HG02759 (cell line): ENCODE measurements at regions not wholly inside any gene's neighbourhood (a gene's known extent, or its start where the extent isn't known, plus 50 kb on each side); places are given as distances from the start of the nearest gene placed in this dataset.
"Not testable (repeated sequence)": the region's sequence is repeated elsewhere in the genome, so short reads cannot be mapped to it uniquely, and the experiment has no call there.

ENCODE experiments used
- ATAC-seq: cut with Tn5 transposase; IDR thresholded peaks from one replicate; pipeline ENCODE4 v1.9.1; 2021; ENCODE audit warnings: mild to moderate bottlenecking, moderate library complexity; ENCODE audit not compliant: unreplicated experiment

DNA sequence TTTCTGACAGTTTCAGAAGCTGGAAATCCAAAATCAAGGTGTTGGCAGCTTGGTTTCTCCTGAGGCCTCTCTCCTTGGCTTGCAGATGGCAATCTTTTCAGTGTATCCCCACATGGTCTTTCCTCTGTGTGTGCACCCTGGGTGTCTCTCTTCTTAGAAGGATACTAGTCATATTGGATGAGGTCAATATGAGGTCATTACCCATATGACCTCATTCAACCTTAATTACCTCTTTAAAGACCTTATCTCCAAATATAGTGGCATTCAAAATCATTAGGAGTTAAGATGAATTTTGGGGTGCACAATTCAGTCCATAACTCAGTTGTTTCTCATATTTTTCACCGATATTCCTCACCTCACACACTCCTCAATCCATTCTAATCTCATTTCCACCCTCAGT lies 92.4 kb upstream of the TGM3 start:
- no peak for ATAC-seq

DNA sequence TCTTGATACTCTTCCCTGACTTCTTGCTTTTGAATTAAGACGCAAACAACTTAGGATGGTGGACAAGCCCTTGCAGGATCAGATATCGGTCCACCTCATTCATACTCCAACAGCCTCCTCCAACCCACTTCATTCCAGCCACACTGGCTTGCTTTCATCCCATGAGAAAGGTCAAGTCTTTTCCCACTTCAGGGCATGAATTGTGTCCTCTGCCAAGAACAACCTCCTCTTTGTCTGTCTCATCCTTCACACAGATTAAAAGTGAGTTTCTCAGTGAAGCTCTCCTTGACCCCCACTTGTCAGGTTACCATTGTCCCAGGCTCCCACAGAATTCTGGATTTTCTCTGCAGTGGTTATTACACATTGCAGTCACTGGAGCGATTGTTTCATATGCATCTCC lies 91.8 kb upstream of the TGM3 start:
- ATAC-seq, result no peak

DNA sequence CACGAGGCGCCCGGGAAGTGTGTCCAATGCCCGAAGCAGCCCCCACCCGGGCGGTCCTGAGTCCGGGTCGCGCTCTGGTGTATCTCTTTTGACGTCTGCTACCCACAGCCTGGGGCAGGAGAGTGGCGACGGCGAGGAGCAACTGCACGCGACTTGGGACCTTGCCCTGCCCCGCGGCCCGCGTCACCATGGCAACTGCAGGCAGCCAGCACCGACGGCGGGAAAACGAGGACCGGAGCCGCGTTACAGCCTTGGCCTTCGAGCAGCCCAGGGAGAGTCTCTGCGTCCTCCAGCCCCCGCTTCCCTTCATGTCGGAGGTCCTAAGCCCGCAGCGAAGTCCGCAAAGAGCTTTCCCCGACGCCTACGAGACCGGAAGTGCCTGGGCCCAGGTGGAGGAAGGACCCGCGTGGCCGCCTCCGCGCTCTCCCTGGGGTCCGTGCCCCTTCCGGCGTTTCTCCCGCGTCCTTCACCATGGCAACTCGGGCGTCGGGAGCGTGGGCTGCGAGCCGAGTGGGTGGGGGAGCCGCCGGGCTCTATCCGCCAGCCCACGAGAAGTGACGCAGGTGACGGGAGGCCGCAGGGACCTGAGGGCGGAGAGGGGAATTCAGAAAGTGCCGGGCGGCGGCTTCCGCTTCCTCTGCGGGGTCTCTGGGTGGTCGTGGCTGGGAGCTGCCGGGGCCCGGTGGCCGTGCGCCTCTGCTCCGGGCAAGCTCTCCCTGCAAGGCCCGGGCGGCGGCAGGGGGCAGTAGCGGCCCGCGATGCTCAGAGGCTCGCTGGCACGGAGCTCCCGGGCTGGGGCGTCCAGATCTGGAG lies 88.6 kb upstream of the TGM3 start:
- ATAC-seq, result peak; percentile 77

DNA sequence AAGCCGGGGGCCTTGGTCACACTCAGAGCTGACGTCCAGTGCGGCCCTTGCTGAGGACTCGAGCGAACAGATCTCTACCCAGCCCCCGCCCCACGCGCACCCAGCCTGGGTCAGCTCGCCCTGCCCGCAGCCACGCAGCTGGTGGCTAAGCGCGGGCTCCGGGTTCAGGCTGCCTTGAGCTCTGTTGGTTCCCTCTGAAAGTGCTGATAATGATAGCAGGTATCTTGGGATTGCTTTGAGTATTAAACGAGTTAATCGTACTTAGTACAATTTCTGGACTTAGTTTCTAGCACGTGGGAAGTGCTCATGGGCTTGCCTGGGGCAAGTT lies 88.1 kb upstream of the TGM3 start:
- ATAC-seq, result no peak

DNA sequence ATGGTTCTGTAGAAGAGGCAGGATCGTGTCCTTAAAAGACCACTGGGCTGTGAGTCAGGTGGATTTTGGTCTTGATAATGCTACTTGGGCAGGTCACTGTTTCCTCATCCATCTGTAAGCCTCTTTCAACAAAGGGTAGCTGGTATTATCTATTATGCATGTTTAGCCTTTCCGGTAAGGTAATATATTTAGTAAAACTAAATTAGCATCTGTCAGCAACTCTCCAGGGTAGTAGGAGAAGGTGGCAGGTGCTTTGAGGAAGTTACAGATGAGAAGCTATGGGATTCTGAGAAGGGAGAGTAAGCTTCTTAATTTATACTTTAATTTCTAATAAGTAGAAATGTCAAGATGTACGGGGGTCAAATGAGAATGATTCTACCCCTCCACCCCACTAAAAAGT lies 86.9 kb upstream of the TGM3 start:
- no peak for ATAC-seq

DNA sequence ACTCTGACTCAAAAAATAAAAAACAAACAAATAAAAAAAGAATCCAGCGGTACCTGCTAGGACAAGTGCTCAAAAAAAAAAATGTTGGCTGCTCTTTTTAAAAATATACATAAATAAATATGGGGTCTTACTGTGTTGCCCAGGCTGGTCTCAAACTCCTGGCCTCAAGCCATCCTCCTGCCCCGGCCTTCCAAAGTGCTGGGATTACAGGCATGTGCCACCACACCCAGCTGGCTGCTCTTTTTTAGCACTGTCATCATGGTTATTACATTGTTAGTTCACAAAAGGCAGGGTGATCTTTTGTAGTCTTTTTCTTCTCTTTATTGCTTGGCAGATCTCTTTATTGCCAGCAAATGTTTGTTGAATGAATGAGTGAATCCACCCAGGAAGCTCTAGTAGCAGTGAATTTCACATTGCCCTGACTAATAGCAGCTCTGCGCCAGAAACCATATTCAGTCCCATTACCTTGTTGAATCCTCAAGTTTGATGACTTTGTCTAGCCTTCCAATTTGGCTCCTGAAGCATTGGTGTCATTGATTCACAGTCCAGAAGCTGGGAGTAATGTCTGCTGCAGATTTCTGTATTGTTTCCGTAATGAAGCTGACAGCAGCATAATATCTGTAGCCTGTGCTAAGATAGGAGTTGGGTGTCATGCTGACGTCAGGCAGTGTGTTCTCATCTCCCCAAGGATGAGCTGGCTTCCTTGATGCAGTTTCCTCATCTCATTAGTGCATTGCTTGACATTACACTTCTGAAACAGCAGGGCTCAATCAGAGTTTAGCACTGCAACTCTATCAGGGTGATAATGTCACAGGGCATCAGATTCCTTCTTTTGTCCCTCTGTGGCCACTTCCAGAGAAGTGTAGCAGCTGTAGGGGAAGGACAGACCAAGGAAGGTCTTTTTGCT lies 84.9 kb upstream of the TGM3 start:
- no peak for ATAC-seq

DNA sequence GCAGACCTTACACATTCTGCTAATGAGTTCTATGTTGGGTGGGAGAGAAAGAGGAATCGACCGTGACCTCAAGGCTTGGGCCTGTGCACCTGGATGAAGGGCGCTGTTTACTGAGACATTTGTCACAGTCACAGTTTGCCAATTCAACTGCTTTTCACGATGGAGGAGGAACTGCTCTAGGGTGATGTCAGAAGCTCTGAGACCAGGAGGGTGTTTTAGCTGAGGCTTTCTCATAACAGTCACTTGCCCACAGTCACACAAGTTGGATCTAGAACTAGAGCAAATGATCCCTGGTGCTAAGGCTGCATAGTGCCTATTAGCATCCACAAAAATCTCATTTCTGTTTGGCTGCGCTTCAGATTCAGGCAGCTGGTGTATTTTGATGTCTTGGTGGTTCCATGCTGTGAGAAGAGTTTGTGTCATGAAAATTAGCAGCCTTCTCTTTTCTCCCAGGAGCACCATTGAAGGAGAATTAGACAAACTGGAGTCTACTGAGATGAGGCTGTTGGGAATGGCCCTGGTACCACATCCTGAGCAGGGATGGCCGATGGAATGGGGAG lies 83.3 kb upstream of the TGM3 start:
- ATAC-seq, result no peak

DNA sequence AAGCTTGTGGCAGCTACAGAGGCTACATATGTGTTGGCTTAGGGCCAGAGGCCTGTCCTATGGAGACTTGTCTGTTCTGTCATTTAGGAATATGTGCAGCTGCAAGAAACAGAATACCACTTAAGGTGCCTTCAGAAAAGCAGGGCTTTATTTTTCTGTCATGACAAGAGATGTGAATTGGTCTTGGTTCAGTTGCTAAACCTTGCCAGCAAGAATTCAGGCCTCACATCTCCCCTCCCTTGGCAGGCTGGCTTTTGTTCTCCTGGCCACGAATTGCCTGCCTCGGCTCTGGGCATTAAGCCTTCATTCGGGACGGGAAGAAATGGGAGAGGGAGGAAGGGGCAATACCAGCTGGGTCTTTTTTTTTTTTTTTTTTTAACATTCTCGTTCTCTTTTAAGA lies 82.4 kb upstream of the TGM3 start:
- ATAC-seq, result no peak

DNA sequence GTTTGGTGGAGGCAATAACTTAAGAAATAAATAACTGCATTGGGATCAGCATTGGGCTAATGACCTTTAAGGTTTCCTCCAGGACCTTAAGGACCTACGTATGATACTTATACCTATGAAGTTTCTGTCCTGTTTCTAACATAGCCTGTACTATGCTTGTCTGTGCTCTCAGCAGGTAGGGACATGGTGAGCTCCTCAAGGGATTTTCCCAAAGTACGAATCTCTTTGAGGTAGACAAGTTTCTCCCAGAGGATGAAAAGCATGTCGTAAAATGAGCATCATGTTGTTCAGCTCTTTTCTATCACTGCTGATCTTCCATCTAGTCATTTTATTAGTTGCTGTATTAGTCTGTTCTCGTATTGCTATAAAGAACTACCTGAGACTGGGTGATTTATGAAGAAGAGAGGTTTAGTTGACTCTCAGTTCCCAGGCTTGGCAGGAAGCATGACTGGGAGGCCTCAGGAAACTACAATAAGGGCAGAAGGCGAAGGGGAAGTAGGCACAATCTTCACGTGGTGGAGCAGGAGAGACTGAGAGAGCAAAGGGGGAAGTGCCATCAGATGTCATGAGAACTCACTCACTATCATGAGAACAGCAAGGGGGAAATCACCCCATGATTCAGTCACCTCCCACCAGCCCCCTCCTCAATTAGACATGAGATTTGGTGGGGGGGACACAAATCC lies 77.8 kb upstream of the TGM3 start:
- no peak for ATAC-seq

DNA sequence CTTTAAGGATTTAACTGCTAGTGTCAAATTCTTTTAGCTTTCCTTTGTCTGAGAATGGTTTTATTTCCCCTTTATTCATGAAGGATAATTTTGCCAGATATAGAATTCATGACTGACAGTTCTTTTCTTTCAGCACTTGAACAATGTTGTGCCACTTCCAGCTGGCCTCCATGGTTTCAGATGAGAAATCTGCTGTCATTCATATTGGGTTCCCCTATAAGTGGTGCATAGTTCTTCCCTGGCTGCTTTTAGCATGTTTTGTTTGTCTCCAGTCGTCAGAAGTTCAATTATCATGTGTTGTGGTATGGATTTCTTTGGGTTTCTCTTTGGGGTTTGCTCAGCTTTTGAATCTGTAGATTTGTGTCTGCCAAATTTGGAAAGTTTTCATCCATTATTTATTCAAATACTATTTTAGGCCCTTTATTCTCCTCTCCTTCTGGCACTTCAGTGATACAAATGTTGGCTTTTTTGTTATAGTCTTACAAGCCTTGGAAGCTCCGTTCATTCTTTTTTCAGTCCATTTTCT lies 76.3 kb upstream of the TGM3 start:
- no peak for ATAC-seq

DNA sequence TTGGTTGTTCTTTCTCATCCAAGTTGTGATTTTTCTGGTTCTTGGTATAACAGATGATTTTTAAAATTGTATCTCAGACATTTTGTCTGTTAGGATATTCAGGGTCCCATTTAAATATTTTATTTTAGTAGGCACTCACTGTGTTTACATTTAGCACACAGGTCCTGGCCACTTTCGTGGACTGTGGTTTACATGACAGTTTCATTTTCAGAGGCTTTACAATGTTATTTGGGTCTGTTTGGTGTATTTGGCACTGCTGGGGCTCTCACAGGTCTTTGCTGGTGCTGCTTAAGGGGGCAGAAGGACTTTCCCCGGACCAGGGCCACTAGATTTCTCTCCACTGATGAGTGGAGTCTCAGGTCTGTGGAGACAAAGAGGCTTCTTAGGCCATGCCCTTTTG lies 75.5 kb upstream of the TGM3 start:
- no peak for ATAC-seq

DNA sequence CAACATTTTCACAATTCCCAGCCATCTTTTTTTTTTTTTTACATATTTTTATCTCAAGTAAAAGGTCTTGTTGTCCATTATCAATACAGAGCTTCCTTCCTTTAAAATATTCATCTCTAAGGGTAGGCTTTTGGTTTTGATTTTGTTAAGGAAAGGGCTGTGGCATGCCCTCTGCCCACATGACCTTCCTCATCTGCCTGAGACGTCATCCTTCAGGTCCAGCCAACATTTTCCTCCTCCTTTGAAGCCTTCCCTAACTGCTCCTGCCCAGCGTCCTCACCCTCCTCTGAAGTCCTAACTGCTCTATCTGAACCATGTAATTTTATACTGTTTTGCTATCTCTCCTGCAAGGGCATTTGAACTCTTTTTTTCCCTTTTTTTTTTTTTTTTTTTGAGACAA lies 73.9 kb upstream of the TGM3 start:
- ATAC-seq, result no peak

DNA sequence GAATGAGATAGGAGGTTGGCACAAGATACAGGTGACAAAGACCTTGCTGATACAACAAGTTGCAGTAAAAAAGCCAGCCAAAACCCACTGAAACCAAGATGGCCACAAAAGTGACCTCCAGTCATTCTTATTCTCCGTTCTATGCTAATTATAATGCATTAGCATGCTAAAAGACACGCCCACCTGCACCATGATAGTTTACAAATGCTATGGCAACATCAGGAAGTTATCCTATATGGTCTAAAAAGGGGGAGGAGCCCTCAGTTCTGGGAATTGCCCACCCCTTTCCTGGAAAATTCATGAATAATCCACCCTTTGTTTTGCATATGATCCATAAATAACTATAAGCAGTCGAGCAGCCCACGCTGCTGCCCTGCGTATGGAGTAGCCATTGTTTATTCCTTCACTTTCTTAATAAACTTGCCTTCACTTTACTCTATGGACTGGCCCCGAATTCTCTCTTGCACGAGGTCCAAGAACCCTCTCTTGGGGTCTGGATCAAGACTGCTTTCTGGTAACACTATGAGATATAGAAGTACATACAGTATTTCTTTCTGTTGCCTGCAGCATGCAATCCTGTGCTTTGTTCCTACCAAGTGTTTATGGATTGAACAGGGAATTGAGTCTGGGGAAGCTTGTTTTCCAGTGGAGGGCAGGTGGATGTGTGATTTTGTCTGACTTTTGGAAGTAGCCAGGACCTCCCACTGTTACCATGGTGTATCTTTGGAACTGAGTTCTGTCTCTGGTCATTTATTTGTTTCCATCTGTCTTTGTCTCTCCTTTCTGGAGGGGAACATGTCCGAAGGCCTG lies 72.0 kb upstream of the TGM3 start:
- no peak for ATAC-seq

DNA sequence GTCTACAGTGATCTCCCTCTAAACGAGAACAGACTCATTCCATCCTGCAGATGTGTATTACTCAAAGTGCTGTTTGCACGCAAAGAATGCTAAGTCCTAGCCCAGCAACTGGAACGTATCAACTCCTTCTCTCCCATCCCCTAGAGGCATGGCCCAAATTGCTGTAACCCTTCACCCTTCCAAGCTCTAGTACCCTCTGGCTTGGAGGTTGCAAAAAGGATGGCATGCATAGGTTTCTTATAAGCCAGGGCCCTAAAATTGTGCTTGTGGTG lies 71.5 kb upstream of the TGM3 start:
- ATAC-seq, result no peak

DNA sequence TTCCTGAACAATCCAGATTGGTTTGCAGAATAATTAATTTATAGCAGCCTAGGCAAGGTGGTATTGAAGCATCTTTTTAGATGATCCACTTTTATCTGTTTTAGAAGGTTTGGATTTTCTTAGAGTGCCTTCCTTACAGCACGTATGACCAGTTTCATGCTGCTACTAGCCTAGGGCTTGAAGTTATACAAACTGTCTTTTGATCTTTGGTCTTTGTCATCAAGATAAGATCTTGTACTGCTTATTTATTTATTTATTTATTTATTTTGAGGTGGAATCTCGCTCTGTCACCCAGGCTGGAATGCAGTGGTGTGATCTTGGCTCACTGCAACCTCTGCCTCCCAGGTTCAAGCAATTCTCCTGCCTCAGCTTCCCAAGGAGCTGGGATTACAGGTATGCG lies 68.5 kb upstream of the TGM3 start:
- ATAC-seq, result not testable (repeated sequence)

DNA sequence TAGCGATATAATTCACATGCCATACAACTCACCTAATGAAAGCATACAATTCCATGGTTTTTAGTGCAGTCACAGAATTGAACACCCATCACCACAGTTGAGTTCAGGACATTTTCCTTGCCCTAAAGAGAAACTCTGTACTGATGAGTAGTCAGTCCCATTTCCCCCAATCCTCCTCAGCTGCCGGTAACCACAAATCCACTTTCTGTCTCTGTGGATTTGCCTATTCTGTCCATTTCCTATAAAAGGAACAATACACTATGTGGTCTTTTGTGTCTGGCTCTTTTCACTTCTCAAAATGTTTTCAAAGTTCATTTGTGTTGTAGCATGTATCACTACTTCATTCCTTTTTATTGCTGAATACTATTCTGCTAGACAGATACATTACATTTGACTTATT lies 67.9 kb upstream of the TGM3 start:
- ATAC-seq, result no peak

DNA sequence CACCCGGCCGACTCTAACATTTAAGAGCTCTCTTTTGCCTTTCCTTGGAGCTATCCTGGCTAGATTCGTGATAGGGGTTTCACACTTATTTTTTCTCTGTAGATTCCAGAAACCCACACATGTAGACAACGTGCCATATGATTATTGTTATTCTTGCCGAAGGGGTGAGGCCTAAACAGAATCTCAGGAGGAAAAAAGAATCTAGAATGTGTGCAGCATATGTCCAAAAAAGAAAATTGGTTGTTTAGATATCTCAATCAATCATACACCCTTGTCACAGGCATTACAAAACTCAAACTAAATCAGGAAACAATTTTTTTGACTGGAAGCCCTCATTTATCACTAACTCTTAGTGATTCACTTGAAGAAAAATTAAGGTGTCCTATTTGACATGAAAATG lies 66.9 kb upstream of the TGM3 start:
- ATAC-seq, result no peak

DNA sequence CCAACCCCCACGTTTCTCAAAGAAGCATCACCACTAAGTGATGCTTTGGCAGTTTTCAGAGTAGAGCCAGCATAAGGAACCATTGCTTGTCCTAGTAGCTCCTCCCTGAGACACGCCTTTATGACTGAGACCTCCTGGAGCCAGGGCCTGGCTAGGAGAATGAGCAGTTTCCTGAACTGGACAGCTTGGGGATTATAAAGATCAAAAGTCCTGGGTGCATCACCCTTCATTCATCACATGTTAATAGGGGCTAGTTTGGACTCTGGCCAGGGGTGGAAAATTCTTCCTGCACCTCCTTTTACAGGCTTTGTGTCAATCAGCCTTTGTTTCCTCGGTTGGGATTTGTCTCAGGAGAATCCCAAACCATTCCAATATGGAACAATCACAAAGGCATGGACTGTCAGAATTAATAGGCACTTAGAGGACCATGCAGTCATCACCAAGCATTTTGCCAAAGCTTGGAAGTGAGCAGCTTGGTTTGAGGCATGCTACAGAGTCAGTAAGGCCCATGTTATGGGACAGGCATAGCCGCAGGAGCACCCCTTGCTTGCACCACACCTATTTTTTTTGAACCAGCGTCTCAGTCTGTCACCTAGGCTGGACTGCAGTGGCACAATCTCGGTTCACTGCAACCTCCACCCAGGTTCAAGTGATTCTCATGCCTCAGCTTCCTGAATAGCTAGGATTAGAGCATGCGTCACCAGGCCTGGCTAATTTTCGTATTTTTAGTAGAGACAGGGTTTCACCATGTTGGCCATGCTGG lies 64.9 kb upstream of the TGM3 start:
- ATAC-seq, result no peak

DNA sequence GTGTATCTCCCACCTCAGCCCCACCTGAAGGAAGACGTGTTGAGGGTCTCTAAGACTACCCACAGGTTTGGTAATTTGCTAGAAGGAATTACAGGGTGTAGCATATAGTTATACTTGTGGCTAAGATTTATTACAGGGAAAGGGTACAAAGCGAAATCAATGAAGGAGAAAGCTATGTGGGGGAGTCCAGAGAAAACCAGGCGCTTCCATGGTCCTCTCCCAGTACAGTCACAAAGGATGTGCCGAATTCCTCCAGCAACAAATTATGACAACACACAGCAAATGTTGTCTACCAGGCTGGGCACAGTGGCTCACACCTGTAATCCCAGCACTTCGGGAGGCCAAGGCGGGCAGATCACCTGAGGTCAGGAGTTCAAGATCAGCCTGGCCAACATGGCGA lies 64.1 kb upstream of the TGM3 start:
- ATAC-seq, result no peak

DNA sequence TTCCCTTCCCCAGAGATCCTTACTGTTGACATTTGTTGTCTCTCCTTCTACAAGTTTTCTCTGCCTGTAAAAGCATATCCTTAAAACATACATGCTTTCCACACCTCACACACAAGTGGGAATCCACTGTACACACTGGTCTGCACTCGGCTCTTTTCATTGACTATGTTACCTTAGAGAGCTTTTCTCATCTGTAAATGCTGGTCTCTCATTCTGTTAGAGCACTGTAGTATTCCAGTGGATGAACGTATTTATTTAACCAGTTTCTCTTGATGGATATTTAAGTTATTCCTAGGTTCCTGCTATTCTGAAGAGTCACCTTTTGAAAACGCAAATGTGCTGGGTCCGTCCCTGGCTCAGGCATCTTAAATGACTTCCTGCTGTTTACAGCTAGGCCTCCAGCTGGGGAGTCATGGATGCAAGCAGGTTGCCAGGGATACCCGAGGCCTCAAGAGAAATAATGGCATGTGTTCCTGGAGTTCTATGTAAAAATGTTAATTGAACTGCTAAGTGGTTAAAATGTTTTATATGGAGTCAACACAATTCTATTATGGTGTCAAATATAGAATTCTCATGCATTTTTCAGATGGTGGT lies 61.1 kb upstream of the TGM3 start:
- no peak for ATAC-seq
